BE2C (cell line): ENCODE measurements at regions not wholly inside any gene's neighbourhood (a gene's known extent, or its start where the extent isn't known, plus 50 kb on each side); places are given as distances from the start of the nearest gene placed in this dataset.

ENCODE experiments used
- DNase-seq: peaks from one replicate; pipeline ENCODE4 v3.0.0-alpha.2; 2020
- H3K27me3 ChIP-seq: fragments of 250-450 bp; sonication (Bioruptor Pico); 2 replicates; pipeline ENCODE4 v1.5.1; 2020; ENCODE audit warnings: mild to moderate bottlenecking
- H3K36me3 ChIP-seq: fragments of 250-450 bp; sonication (Bioruptor Pico); 2 replicates; pipeline ENCODE4 v1.5.1; 2020; ENCODE audit warnings: mild to moderate bottlenecking
- H3K4me1 ChIP-seq: fragments of 250-450 bp; sonication (Bioruptor Pico); 2 replicates; pipeline ENCODE4 v1.5.1; 2020
- H3K4me3 ChIP-seq: 2 replicates; pipeline ENCODE4 v1.5.1; 2011; ENCODE audit warnings: low read depth, low read length
- H3K9me3 ChIP-seq: fragments of 250-450 bp; sonication (Bioruptor Pico); 2 replicates; pipeline ENCODE4 v1.5.1; 2020
- CTCF ChIP-seq: IDR thresholded peaks from 2 replicates; pipeline ENCODE4 v1.5.1; 2012; ENCODE audit warnings: mild to moderate bottlenecking, low read depth, low read length

- no peak overlapping the region for H3K4me3 ChIP-seq
- H3K4me1 ChIP-seq: no peaks in the 10 kb centered on the region
- no peak for TF ChIP-seq CTCF
- no peaks in the 10 kb centered on the region for H3K27me3 ChIP-seq
- no peak for DNase-seq
- no peaks in the 10 kb centered on the region for H3K9me3 ChIP-seq
- no peaks in the 10 kb centered on the region for H3K36me3 ChIP-seq
Observed at GRCh38 chr10:44832595-44833390, 78.3 kb upstream of the TMEM72 start.

- no peaks in the 10 kb centered on the region for H3K9me3 ChIP-seq
- no peak for DNase-seq
- H3K36me3 ChIP-seq: no peaks in the 10 kb centered on the region
- H3K27me3 ChIP-seq: no peaks in the 10 kb centered on the region
- TF ChIP-seq CTCF: no peak
- H3K4me3 ChIP-seq: no peak overlapping the region
- no peaks in the 10 kb centered on the region for H3K4me1 ChIP-seq
Observed at GRCh38 chr10:44834131-44834530, 77.0 kb upstream of the TMEM72 start.

GRCh38 chr10:44835300-44835699 is 75.8 kb upstream of the TMEM72 start:
- Histone ChIP-seq H3K36me3 (no peaks in the 10 kb centered on the region), H3K4me1 (no peaks in the 10 kb centered on the region), H3K27me3 (no peaks in the 10 kb centered on the region), H3K9me3 (no peaks in the 10 kb centered on the region), H3K4me3 (no peak overlapping the region)
- no peak for TF ChIP-seq CTCF
- DNase-seq: no peak

- Histone ChIP-seq H3K9me3 (no peaks in the 10 kb centered on the region), H3K36me3 (no peaks in the 10 kb centered on the region), H3K4me3 (no peak overlapping the region), H3K4me1 (no peaks in the 10 kb centered on the region), H3K27me3 (no peaks in the 10 kb centered on the region)
- no peak for DNase-seq
- no peak for TF ChIP-seq CTCF
Observed at GRCh38 chr10:44843484-44843883, 67.7 kb upstream of the TMEM72 start.

GRCh38 chr10:44845361-44846175 is 65.6 kb upstream of the TMEM72 start:
- Histone ChIP-seq H3K4me1 (no peaks in the 10 kb centered on the region), H3K9me3 (no peaks in the 10 kb centered on the region), H3K27me3 (no peaks in the 10 kb centered on the region), H3K36me3 (no peaks in the 10 kb centered on the region), H3K4me3 (no peak overlapping the region)
- DNase-seq: no peak
- no peak for TF ChIP-seq CTCF

GRCh38 chr10:44847110-44847509 is 64.0 kb upstream of the TMEM72 start:
- no peak for DNase-seq

More at GRCh38 chr10:44847110-44847509, 64.0 kb upstream of the TMEM72 start:
- Histone ChIP-seq H3K36me3 (no peaks in the 10 kb centered on the region), H3K4me3 (no peak overlapping the region), H3K9me3 (no peaks in the 10 kb centered on the region), H3K27me3 (no peaks in the 10 kb centered on the region), H3K4me1 (no peaks in the 10 kb centered on the region)
- TF ChIP-seq CTCF: no peak
